GM18520 (cell line): ENCODE measurements at regions not wholly inside any gene's neighbourhood (a gene's known extent, or its start where the extent isn't known, plus 50 kb on each side); places are given as distances from the start of the nearest gene placed in this dataset.
A peak's percentile ranks its signal among the peaks of the same experiment; 100 is the strongest.
"Not testable (repeated sequence)": the region's sequence is repeated elsewhere in the genome, so short reads cannot be mapped to it uniquely, and the experiment has no call there.

Experiments used
- ATAC-seq: cut with Tn5 transposase; IDR thresholded peaks from one replicate; pipeline ENCODE4 v1.9.1; 2021; ENCODE audit not compliant: unreplicated experiment

DNA sequence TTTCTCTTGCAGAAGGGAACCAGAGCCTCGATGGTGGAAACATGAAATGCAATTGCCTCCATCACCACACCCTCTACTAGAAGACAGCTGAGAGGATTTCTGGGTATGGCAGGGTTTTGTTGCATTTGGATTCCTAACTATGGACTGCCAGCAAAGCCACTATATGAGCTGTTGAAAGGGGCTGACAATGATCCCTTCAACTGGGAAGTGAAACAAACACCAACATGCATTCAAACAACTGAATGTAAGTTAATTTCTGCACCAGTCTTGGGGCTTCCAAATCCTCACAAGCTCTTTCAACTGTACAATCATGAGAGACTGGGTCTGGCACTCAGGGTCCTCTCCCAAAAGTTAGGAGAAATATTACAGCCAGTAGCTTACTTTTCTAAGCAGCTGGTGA, 116.7 kb upstream of the PLCL2 start:
- no peak for ATAC-seq

DNA sequence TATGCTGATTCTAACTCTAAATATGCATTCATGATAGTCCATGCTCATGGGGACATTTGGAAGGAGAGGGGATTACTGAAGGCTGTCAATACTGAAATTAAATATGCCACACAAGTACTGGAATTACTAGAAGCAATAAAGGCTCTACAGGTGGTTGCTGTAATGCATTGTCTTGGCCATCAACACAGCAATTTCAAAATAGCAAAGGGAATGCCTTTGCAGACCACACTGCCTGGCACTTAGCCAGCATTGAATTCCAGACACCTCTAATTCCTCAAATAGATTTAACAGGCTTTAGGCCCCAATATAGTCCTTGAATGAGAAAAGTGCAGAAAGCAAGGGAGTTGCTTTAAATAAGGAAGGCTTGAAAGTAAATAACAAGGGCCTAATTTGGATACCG, 115.8 kb upstream of the PLCL2 start:
- no peak for ATAC-seq

- no peak for ATAC-seq
Measured at GRCh38 chr3:16769525-16769924, 115.2 kb upstream of the PLCL2 start.

GRCh38 chr3:16770021-16770420, 114.7 kb upstream of the PLCL2 start:
- ATAC-seq: no peak

- ATAC-seq: no peak
Measured at GRCh38 chr3:16770792-16771191, 114.0 kb upstream of the PLCL2 start.

GRCh38 chr3:16773594-16773993, 111.2 kb upstream of the PLCL2 start:
- ATAC-seq: not testable (repeated sequence)

DNA sequence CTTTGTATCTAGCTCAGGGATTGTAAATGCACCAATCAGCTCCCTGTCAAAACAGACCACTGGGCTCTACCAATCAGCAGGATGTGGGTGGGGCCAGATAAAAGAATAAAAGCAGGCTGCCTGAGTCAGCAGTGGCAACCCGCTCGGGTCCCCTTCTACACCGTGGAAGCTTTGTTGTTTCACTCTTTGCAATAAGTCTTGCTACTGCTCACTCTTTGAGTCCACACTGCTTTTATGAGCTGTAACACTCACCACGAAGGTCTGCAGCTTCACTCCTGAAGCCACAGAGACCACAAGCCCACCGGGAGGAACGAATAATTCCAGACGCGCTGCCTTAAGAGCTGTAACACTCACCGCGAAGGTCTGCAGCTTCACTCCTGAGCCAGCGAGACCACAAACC, 110.2 kb upstream of the PLCL2 start:
- not testable (repeated sequence) for ATAC-seq

GRCh38 chr3:16784973-16785372, 99.8 kb upstream of the PLCL2 start:
- no peak for ATAC-seq

- ATAC-seq: no peak
Measured at GRCh38 chr3:16785465-16785864, 99.3 kb upstream of the PLCL2 start.

- ATAC-seq: no peak
Measured at GRCh38 chr3:16788440-16789056, 96.2 kb upstream of the PLCL2 start.

DNA sequence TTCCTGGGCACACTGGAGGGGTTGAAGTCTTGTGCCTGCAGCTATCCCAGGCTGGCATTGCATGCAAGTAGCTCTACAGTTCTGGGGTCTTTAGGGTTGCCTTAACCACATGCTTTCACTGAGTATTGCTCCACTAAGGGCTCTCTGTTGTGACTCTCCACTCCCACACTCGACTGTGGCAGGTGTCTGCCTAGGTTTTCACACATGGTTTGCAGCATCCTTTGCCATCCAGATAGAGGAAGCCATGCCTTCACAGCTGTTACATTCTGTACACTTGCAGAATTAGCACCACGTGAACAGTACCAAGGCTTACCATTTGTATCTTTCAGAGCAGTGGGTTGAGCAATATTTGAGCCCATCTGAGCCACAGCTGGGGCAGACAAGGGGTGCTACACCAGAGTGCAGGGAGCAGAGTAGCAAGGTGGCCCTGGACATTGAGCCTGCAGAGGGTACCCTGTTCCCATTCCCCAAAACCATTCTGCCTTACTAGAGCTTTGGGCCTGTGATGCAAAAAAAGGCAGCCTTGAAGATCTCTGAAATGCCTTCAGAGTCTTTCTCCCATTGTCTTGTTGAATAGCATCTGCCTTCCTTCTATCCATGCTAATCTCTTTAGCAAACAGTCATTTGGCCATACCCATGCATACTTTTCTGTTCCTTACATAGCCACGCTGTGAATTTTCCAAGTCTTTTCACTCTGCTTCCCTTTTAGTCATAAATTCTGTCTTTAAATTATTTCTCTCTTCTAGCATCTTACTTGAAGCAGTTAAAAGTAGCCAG, 95.2 kb upstream of the PLCL2 start:
- ATAC-seq: no peak

GRCh38 chr3:16790432-16791400, 94.0 kb upstream of the PLCL2 start:
- no peak for ATAC-seq

GRCh38 chr3:16793321-16793720, 91.4 kb upstream of the PLCL2 start:
- no peak for ATAC-seq

DNA sequence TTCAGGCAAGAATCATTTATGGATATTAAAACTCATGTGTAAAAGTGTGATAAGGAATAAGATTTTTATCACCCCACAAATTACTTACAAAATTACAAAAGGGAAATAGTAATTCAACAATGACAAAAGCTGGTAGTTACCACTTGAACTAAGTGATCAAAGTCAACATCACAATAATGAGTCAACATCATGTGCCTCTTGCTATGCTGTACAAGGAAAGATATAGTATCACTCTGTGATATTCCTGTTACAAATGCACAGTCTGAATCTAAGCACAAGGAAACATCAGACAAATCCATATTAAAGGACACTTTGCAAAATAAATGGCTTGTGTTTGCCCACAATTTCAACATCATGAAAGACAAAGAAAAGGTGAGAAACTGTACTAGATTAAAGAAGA, 90.5 kb upstream of the PLCL2 start:
- no peak for ATAC-seq

DNA sequence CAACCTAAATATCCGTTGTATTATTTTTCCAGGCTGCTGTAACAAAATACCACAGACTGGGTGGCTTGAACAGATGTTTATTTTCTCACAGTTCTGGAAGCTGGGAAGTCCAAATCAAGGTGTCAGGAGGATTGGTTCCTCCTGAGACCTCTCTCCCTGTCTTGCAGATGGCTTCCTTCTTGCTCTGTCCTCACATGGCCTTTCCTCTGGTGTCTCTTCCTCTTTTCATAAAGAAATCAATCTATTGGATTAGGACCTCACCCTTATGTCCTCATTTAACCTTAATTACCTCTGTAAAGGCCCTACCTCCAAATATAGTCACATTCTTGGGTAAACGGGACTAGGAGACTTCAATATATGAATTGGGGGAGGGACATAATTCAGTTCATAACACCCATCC, 89.2 kb upstream of the PLCL2 start:
- ATAC-seq: no peak

DNA sequence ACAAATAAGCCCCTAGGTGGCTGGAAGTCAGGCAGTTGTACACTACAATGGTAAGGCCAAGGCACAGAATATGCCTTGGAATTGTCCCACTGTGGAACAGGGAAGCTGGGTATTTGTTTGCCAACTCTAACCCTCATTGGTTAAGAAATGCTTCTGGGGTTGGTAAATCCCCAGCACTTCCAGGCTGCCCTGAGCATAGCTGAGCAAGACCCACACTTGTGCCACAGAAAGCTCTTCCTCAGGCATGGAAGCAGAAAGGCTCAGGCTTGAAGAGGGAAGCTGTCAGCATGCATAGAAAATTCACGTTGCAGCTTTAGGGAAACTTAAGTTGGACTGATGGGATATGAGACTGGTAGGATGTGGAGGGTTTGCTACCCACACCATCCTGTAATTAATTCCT, 86.9 kb upstream of the PLCL2 start:
- ATAC-seq: no peak

DNA sequence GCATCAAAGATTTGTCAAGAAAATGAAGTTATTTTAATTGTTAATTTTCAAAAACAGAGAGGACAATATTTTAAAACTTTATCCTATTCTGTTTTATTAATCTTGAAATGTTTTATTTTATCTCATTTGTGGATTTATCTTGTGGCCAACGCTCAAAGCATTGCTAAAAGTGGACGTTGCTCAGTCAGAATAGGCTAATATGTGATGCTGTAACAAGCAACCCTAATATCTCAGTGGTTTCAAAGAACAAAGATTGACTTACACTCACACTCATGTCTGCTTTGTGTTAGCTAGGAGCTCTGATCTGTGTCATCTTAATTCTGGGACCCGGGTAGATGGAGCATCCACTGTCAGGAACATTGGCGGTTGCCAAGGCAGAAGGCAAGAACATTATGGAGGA, 86.0 kb upstream of the PLCL2 start:
- ATAC-seq: no peak

GRCh38 chr3:16800361-16800760, 84.4 kb upstream of the PLCL2 start:
- ATAC-seq: no peak

- no peak for ATAC-seq
Measured at GRCh38 chr3:16801223-16801622, 83.5 kb upstream of the PLCL2 start.

GRCh38 chr3:16801698-16802097, 83.1 kb upstream of the PLCL2 start:
- ATAC-seq: no peak

DNA sequence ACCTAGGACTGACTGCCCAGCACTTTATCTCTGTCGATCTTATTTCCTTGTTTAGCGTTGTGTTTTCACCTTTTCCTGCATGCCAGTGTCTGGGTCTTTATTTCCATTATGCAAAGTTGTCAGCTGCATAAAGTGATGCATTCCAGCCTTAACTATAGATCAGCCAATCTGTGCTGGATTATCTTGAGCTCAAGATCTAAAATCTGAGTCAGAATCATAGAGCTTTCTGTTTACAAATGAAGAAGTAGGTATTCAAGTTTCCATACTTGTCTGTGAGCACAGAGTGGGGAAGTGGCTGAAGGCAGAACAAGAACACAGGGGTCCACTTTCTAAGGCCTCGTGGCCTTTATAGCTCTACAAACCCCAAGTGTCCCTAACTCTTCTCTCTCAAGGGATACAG, 82.4 kb upstream of the PLCL2 start:
- peak; percentile 54 for ATAC-seq

GRCh38 chr3:16803019-16803418, 81.7 kb upstream of the PLCL2 start:
- ATAC-seq: no peak
